HG02973 (cell line): ENCODE measurements at regions not wholly inside any gene's neighbourhood (a gene's known extent, or its start where the extent isn't known, plus 50 kb on each side); places are given as distances from the start of the nearest gene placed in this dataset.
"Not testable (repeated sequence)": the region's sequence is repeated elsewhere in the genome, so short reads cannot be mapped to it uniquely, and the experiment has no call there.

Experiments used
- ATAC-seq: cut with Tn5 transposase; IDR thresholded peaks from one replicate; pipeline ENCODE4 v1.9.1; 2021; ENCODE audit warnings: moderate library complexity; ENCODE audit not compliant: unreplicated experiment

DNA sequence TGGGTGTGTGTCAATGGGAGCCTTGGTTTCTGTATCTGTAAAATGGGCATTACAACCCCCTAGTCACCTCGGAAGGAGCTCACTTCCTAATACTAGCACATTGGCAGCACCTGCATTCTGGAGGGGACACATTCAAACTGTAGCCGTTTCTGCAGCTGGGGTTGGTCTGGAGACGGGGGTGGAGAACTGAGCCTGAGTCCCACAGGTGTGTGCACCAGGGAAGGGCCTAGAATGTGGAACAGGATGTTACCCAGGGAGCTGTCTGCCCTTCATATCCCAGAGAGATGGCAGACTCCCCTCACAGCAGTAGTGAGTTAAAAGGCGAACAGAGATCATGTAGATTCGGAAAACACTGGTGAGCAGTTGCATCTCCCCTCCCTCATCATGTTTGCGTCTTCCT is 272.8 kb upstream of the ZNF32 start:
- no peak for ATAC-seq

GRCh38 chr10:43920236-43920758 is 271.6 kb upstream of the ZNF32 start:
- ATAC-seq, result not testable (repeated sequence)

GRCh38 chr10:43913676-43914235 is 265.1 kb upstream of the ZNF32 start:
- no peak for ATAC-seq

GRCh38 chr10:43912469-43912868 is 263.8 kb upstream of the ZNF32 start:
- no peak for ATAC-seq

DNA sequence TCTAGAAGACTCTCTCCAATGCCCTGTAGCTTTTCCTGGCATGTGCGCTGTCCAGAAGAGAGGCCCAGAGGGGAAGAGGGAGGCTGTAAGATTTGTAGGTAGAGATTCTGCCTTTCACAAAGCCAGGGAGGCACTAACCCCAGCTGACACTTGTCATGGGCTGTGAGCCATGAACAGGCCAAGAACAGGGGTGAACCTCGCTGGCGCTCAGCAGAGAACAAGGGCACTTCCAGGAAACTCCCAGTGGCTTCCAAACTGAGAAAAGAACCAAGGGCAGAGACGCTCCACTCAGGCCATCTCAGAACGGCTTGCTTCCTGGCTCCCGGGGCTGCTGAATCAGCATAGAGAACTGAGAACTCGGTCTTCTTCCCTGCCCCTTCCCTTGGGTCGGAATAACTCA is 257.8 kb upstream of the ZNF32 start:
- no peak for ATAC-seq

- ATAC-seq, result no peak
Measured at GRCh38 chr10:43905512-43906236, 257.0 kb upstream of the ZNF32 start.

GRCh38 chr10:43904844-43905243 is 256.2 kb upstream of the ZNF32 start:
- ATAC-seq, result no peak

- ATAC-seq, result no peak
Measured at GRCh38 chr10:43904301-43904700, 255.6 kb upstream of the ZNF32 start.

- no peak for ATAC-seq
Measured at GRCh38 chr10:43903451-43903850, 254.8 kb upstream of the ZNF32 start.

GRCh38 chr10:43902842-43903241 is 254.2 kb upstream of the ZNF32 start:
- ATAC-seq, result no peak

DNA sequence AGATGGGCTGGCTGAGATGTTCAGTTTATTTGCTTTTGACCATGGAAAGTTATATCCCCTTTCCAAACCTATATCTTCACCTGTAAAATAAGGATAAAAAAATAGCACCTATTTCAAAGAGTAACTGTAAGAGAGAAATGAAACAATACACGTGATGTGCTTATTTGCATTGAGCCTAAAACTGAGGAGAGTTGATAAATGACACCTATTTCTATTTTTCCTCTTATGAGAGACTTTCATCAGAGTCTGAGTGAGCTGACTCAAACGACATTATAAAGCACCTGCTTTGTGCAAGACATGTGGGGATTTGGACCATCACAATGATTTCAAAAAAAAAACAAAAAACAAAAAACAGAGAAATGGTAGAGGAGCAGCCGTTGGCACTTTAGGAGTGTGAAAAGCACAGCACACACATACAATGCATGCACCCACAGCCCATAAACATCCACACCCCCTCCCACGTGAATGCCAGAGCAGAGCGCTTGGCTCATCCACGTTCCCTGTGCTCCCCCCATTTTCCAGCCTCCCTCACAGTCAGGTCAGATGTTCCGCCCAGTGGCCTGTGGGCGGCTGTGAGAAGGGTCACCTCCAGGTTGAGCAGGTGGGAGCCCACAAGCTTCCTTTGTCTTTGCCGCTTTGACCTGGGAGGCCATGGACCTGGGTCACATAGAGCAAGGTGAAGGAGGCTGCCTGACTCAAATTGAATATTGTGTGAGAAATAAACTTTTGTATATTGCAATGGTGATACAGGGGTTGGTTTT is 253.2 kb upstream of the ZNF32 start:
- ATAC-seq, result no peak

- no peak for ATAC-seq
Measured at GRCh38 chr10:43901302-43901701, 252.6 kb upstream of the ZNF32 start.

DNA sequence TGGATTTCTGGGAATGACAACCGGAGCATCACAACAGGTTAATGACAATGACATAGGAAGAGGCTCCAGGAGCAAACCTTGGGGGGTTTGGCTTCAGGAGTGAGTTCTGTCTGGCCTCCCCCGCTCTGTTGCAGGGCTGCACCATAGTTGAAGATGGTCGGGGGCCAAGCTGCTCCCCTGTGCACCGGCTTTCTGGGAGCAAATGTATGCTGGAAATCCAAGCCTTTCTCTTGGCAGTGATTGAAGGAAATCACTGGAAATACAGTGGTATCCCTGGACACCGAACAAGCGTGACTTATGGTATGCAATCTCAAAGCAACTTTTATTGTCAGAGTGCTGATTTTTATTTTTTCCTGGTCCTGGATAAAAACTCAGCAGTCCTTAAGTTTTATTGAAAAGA is 251.9 kb upstream of the ZNF32 start:
- no peak for ATAC-seq

- ATAC-seq, result no peak
Measured at GRCh38 chr10:43899224-43899959, 250.7 kb upstream of the ZNF32 start.

GRCh38 chr10:43898592-43898991 is 249.9 kb upstream of the ZNF32 start:
- no peak for ATAC-seq

DNA sequence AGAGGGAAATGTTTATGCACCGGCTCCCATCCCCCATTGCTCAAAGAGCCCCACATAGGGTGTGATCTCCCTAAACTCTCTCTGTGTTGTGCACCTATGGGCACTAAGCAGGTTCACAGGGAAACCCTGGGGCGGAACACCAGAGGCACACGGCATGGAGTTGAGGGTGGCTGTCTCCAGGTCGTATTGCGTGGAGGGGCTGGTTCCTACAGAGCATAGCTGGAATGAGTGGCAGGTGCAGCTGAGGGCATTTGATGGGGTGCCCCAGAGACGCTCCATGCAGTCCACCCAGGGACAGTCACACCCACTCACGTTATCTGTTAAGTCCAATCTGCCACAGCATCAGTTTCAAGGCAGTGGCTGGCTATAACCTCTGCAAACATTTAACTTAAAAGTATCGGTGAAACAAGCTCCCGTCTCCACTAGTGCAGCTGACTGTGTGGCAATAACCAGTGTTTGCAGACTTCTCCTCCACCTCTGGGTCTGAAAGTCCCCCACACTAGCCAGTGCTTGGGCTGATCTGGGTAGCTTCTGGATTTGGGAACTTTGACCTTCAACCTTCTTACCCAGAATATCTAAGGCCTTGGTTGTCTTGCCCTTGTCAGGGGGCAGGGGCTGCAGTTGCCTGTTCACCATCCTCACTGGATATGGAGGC is 249.2 kb upstream of the ZNF32 start:
- no peak for ATAC-seq

GRCh38 chr10:43892062-43892770 is 243.5 kb upstream of the ZNF32 start:
- no peak for ATAC-seq

DNA sequence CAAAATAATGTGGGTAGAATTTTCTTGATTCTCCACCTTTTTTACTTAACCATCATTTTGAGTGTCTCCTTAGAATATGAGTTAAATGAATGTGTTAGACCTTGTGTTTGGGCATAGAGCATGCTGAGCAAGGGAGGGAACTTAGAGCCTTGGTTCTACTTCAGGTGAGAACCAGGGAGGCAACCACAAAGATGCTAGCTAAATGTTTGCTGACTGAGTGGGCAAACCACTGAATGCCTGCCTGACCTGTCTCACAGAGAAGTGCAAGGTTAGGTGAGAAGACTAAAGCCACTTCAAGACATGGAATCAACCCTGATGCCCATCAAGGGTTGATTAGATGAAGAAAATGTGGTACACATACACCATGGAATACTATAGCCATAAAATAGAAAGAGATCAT is 242.6 kb upstream of the ZNF32 start:
- ATAC-seq, result no peak

- ATAC-seq, result no peak
Measured at GRCh38 chr10:43890124-43890523, 241.4 kb upstream of the ZNF32 start.

- ATAC-seq, result no peak
Measured at GRCh38 chr10:43888586-43888985, 239.9 kb upstream of the ZNF32 start.
